ENCODE measurements at regions not wholly inside any gene's neighbourhood (a gene's known extent, or its start where the extent isn't known, plus 50 kb on each side); places are given as distances from the start of the nearest gene placed in this dataset.

GRCh38 chr9:26605367-26605766, 287.2 kb downstream of the CAAP1 start:
- TF ChIP-seq, protein P1, sequence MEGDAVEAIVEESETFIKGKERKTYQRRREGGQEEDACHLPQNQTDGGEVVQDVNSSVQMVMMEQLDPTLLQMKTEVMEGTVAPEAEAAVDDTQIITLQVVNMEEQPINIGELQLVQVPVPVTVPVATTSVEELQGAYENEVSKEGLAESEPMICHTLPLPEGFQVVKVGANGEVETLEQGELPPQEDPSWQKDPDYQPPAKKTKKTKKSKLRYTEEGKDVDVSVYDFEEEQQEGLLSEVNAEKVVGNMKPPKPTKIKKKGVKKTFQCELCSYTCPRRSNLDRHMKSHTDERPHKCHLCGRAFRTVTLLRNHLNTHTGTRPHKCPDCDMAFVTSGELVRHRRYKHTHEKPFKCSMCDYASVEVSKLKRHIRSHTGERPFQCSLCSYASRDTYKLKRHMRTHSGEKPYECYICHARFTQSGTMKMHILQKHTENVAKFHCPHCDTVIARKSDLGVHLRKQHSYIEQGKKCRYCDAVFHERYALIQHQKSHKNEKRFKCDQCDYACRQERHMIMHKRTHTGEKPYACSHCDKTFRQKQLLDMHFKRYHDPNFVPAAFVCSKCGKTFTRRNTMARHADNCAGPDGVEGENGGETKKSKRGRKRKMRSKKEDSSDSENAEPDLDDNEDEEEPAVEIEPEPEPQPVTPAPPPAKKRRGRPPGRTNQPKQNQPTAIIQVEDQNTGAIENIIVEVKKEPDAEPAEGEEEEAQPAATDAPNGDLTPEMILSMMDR (IDR thresholded peaks at IDR 0.05; ENCODE audit: low read depth, low read length, missing control alignments), result no peak
- no peak overlapping the region for H3K4me3 ChIP-seq (replicated peaks; ENCODE audit: low read depth, low read length)
- no peak for DNase-seq (ENCODE audit: extremely low read depth, low read depth)

GRCh38 chr9:26604076-26604662, 288.4 kb downstream of the CAAP1 start:
- no peak for DNase-seq (ENCODE audit: extremely low read depth, low read depth)
- no peak overlapping the region for H3K4me3 ChIP-seq (replicated peaks; ENCODE audit: low read depth, low read length)
- TF ChIP-seq, protein P1 (IDR thresholded peaks at IDR 0.05; ENCODE audit: low read depth, low read length, missing control alignments), result no peak

DNA sequence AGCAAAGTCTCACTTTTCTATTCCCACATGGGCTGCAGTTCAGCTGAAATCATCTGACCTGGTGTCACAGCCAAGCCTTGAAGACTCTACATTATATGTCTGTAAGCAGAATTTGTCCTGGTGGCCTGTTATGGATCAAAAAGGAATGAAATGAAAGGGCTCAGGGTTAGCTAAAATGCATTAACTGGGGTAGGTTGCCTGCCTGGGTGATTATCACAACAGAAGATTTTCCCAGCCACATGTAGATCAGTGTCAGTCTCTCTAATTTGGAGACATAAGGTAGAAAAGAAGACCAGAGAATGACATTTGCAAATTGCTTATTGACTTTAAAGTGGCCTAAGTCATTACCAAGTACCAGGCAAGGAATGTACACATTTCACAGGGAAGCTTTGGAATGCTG, 289.0 kb downstream of the CAAP1 start:
- TF ChIP-seq, protein P1 (IDR thresholded peaks at IDR 0.05; ENCODE audit: low read depth, low read length, missing control alignments), result no peak
- no peak for DNase-seq (ENCODE audit: extremely low read depth, low read depth)
- no peak overlapping the region for H3K4me3 ChIP-seq (replicated peaks; ENCODE audit: low read depth, low read length)

DNA sequence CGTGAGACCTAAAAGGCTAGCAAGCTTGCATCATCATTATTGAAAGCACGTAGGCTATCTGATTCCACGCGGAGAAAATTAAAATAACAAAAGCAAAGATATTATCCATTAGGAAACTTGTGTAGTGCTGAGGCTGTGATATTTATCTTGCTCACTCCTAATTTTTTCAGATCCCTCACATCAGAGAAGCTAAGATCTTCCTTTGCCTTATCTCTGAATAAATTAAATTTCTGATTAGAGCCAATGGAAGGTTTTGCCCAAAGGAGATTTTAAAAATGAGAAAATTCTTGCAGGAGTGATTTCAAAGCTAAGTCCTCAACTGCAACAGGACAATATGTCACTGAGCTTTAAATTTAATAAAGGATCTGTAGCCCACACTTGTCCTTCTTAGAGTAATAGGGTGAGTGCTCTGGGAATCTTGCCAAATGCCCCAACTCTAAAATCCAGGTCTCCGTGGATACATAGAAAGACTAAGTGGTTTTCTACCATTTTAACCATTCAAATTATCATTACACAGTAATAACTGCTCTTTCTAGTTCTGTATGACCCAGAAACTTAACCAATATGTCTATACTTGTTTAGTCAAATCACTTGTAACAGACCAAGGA, 295.0 kb downstream of the CAAP1 start:
- TF ChIP-seq, protein P1 (IDR thresholded peaks at IDR 0.05; ENCODE audit: low read depth, low read length, missing control alignments), result no peak
- no peak for DNase-seq (ENCODE audit: extremely low read depth, low read depth)
- H3K4me3 ChIP-seq (replicated peaks; ENCODE audit: low read depth, low read length), result no peak overlapping the region

DNA sequence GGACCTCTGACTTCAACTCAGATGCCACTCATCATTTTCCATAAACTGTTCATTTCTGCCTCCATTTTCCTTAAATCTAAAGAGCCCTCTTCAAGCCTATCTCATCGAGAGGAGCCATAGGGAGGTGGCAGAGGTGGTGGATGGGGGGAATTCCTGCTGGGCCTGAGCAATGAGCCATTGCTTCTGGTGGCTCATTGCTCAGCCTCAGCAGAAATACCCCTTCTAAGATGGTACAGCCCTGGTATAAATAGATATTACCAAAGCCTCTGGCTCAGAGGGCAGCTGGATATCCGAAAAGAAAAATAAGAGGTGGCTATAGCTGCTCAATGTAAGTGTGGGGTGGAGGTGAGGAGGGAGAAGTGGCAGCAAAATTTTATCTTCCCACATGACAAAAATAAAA, 313.5 kb downstream of the CAAP1 start:
- no peak overlapping the region for H3K4me3 ChIP-seq (replicated peaks; ENCODE audit: low read depth, low read length)
- no peak for DNase-seq (ENCODE audit: extremely low read depth, low read depth)
- TF ChIP-seq, protein P1 (IDR thresholded peaks at IDR 0.05; ENCODE audit: low read depth, low read length, missing control alignments), result no peak

- no peak for DNase-seq (ENCODE audit: extremely low read depth, low read depth)
- TF ChIP-seq, protein P1 (IDR thresholded peaks at IDR 0.05; ENCODE audit: low read depth, low read length, missing control alignments), result no peak
- H3K4me3 ChIP-seq (replicated peaks; ENCODE audit: low read depth, low read length), result no peak overlapping the region
Observed at GRCh38 chr9:26574898-26575440, 317.6 kb downstream of the CAAP1 start.

Data from HFF-Myc (cell line).